ENCODE measurements at regions not wholly inside any gene's neighbourhood (a gene's known extent, or its start where the extent isn't known, plus 50 kb on each side); places are given as distances from the start of the nearest gene placed in this dataset.

- Histone ChIP-seq H3K4me3 (no peak overlapping the region), H3K27ac (no peak overlapping the region)
- DNase-seq (ENCODE audit: low spot score), result no peak
- TF ChIP-seq, protein P1, sequence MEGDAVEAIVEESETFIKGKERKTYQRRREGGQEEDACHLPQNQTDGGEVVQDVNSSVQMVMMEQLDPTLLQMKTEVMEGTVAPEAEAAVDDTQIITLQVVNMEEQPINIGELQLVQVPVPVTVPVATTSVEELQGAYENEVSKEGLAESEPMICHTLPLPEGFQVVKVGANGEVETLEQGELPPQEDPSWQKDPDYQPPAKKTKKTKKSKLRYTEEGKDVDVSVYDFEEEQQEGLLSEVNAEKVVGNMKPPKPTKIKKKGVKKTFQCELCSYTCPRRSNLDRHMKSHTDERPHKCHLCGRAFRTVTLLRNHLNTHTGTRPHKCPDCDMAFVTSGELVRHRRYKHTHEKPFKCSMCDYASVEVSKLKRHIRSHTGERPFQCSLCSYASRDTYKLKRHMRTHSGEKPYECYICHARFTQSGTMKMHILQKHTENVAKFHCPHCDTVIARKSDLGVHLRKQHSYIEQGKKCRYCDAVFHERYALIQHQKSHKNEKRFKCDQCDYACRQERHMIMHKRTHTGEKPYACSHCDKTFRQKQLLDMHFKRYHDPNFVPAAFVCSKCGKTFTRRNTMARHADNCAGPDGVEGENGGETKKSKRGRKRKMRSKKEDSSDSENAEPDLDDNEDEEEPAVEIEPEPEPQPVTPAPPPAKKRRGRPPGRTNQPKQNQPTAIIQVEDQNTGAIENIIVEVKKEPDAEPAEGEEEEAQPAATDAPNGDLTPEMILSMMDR (IDR thresholded peaks at IDR 0.05), result no peak
These were observed 299.8 kb upstream of the CCDC54 start for GRCh38 chr3:107077391-107077790.

DNA sequence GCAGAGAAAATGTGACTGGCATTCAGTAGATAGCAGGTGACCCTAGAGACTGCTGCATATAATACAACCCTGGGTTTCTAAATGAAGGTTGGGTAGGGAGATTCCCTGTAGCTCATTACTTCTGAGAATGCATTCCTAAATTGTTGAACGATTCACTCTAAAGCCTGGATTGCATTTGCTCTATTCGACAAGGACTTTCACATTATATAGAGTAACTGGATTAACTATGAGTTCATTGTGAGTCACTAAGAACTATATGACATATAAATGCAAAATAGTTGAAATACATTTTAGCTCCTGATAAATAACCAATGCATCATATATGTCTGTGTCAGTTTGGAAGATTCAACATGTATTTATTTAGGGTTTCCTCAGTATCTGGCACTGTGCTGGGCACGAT is 294.7 kb upstream of the CCDC54 start:
- TF ChIP-seq, protein P1 (IDR thresholded peaks at IDR 0.05), result no peak
- DNase-seq (ENCODE audit: low spot score), result no peak
- Histone ChIP-seq H3K4me3 (no peak overlapping the region), H3K27ac (no peak overlapping the region)

DNA sequence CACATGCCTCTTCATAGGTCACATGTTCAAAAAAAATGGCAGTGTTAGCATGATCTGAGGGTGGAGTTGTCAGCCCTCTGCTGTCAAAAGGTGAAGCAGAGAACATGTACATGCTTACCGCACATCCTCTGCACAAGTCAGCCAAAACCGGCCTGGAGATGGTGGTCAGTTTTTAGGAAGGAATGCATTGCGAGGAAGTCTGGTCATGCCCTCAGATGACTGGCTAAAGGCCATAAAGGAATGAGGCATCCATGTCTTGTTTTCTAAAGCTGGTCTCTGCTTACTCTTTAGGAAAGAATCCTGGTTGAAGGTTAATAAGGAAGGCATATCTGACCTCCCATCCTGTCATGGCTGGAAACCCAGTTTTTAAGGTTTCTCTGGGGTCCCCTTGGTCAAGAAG is 292.0 kb upstream of the CCDC54 start:
- Histone ChIP-seq H3K4me3 (no peak overlapping the region), H3K27ac (no peak overlapping the region)
- DNase-seq (ENCODE audit: low spot score), result no peak
- TF ChIP-seq, protein P1 (IDR thresholded peaks at IDR 0.05), result no peak

DNA sequence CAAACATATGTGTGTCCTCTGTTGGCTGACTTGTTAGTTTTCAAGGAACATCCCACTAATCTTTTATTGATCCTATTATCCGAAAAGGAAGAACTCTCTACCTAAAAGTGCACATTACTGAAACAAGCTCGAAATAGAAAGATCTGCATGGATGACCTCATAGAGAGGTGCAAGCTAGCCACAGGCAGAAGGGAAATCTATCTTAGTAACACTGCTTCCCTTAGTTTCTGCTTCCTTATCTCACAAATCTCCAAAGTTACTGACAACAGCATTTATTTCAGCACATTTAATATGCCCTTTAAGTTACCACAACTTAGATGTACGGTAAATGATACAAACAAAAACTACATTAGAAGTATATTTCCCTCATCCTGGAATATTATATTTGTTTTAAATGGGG is 285.1 kb upstream of the CCDC54 start:
- Histone ChIP-seq H3K27ac (no peak overlapping the region), H3K4me3 (no peak overlapping the region)
- TF ChIP-seq, protein P1 (IDR thresholded peaks at IDR 0.05), result no peak
- no peak for DNase-seq (ENCODE audit: low spot score)

DNA sequence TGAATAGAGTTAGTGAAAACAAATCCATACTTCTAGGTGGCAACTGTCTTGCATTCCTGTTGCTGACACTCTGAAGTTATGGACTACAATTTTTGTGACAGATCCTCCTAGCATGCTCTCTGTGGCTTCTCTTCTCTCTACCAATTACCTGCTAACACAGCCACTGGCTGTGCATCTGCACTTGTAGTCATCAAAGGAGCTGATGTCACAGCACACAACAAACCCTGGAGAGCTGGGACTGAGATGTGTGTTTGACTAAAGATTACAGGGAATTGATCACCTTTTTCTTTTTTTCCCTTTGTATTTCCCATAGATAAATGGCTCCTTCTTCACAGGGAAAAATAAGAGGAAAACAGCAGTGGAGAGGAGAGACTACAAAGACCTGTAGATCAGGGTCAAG is 278.4 kb upstream of the CCDC54 start:
- no peak overlapping the region for H3K27ac ChIP-seq
- TF ChIP-seq, protein P1 (IDR thresholded peaks at IDR 0.05), result no peak
- H3K4me3 ChIP-seq, result no peak overlapping the region
- no peak for DNase-seq (ENCODE audit: low spot score)

DNA sequence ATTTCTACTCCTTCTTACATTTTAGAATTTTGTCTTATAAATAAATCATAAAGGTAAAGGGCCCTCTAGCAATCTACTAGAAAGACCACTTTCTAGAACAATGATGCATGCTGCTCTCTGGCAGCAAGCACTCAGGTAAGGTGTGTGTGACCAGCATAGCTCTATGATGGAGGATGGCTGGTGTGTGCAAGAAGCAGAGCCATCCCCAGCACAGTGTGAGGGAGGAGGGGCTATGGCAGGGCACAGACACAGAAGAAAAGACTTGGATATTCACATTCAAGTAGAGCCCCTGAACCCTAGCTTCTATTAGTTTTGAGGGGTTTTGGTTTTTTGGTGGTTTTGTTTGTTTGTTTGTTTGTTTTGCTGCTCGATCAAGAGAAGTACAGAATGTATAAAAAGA is 277.1 kb upstream of the CCDC54 start:
- Histone ChIP-seq H3K4me3 (no peak overlapping the region), H3K27ac (no peak overlapping the region)
- TF ChIP-seq, protein P1 (IDR thresholded peaks at IDR 0.05), result no peak
- DNase-seq (ENCODE audit: low spot score), result no peak

- H3K4me3 ChIP-seq, result no peak overlapping the region
- H3K27ac ChIP-seq, result no peak overlapping the region
- DNase-seq (ENCODE audit: low spot score), result no peak
- TF ChIP-seq, protein P1 (IDR thresholded peaks at IDR 0.05), result no peak
These were observed 276.7 kb upstream of the CCDC54 start for GRCh38 chr3:107100573-107100972.
